ENCODE measurements at regions not wholly inside any gene's neighbourhood (a gene's known extent, or its start where the extent isn't known, plus 50 kb on each side); places are given as distances from the start of the nearest gene placed in this dataset.

- no peak for DNase-seq (ENCODE audit: insufficient read length, low spot score)
- TF ChIP-seq POU2F2 (IDR thresholded peaks at IDR 0.05; ENCODE audit: low read depth, low read length) (no peak), PAX5 (IDR thresholded peaks at IDR 0.05; ENCODE audit: insufficient read depth, low read length, severe bottlenecking) (no peak), SPI1 (IDR thresholded peaks at IDR 0.05; ENCODE audit: low read depth, low read length) (no peak), TAF1 (IDR thresholded peaks at IDR 0.05; ENCODE audit: low read depth, low read length) (no peak), POLR2AphosphoS5 (IDR thresholded peaks at IDR 0.05; ENCODE audit: low read depth, low read length) (no peak), POLR2A (IDR thresholded peaks at IDR 0.05; ENCODE audit: low read depth, low read length) (no peak)
- FAIRE-seq = no peak
These were observed 116.0 kb upstream of the NCOR2 start for GRCh38 chr12:124683152-124684124.

DNA sequence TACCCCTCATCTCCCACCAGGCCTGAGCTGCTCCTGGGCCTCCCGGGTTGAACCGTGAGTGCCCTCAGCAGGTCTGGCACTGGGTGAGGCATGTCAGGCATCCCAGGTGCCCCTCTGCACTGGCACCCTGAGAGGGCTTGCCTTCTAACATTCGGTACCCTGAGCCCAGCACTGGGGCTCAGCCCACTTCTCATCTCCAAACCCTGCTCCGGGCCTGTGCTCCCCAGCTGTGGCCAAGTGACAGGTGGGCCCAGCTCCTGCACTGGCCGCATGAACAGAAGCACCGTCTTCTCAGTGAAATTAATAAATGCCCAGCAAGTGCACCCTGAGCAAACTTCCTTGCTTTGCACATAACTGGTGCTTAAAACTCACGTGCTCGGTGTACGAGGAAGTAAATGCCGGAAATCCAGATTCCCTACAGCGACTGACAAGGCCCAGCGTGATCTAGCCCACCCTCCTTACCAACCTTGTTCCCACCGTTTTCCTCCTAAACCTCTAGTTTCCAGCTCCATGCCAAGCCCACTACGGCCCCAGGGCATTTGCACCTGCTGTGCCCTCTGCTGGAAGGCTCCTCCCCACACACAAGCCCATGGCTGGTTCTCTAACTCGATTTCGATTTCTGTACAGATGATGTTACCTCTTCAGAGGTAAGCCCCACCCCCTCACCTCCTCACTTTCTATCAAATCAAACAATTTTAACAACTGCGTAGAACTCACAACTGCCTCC, 115.2 kb upstream of the NCOR2 start:
- no peak for TF ChIP-seq PAX5 (IDR thresholded peaks at IDR 0.05; ENCODE audit: insufficient read depth, low read length, severe bottlenecking)
- TF ChIP-seq TAF1 (IDR thresholded peaks at IDR 0.05; ENCODE audit: low read depth, low read length) = no peak
- TF ChIP-seq POU2F2 (IDR thresholded peaks at IDR 0.05; ENCODE audit: low read depth, low read length) = no peak
- TF ChIP-seq POLR2AphosphoS5 (IDR thresholded peaks at IDR 0.05; ENCODE audit: low read depth, low read length) = no peak
- TF ChIP-seq POLR2A (IDR thresholded peaks at IDR 0.05; ENCODE audit: low read depth, low read length) = no peak
- TF ChIP-seq SPI1 (IDR thresholded peaks at IDR 0.05; ENCODE audit: low read depth, low read length) = no peak
- DNase-seq (ENCODE audit: insufficient read length, low spot score) (no peak), FAIRE-seq (no peak)

- FAIRE-seq = no peak
- TF ChIP-seq PAX5 (IDR thresholded peaks at IDR 0.05; ENCODE audit: insufficient read depth, low read length, severe bottlenecking) = no peak
- TF ChIP-seq SPI1 (IDR thresholded peaks at IDR 0.05; ENCODE audit: low read depth, low read length) = no peak
- no peak for TF ChIP-seq POLR2A (IDR thresholded peaks at IDR 0.05; ENCODE audit: low read depth, low read length)
- TF ChIP-seq POLR2AphosphoS5 (IDR thresholded peaks at IDR 0.05; ENCODE audit: low read depth, low read length) = no peak
- TF ChIP-seq TAF1 (IDR thresholded peaks at IDR 0.05; ENCODE audit: low read depth, low read length) = no peak
- TF ChIP-seq POU2F2 (IDR thresholded peaks at IDR 0.05; ENCODE audit: low read depth, low read length) = no peak
- no peak for DNase-seq (ENCODE audit: insufficient read length, low spot score)
These were observed 114.5 kb upstream of the NCOR2 start for GRCh38 chr12:124681779-124682391.

- FAIRE-seq (peak; percentile 72), DNase-seq (ENCODE audit: insufficient read length, low spot score) (peak; percentile 59)
These were observed 113.7 kb upstream of the NCOR2 start for GRCh38 chr12:124680863-124681778.

GRCh38 chr12:124679533-124680371, 112.3 kb upstream of the NCOR2 start:
- FAIRE-seq = no peak
- DNase-seq (ENCODE audit: insufficient read length, low spot score) = no peak
- TF ChIP-seq SPI1 (IDR thresholded peaks at IDR 0.05; ENCODE audit: low read depth, low read length) (no peak), POLR2AphosphoS5 (IDR thresholded peaks at IDR 0.05; ENCODE audit: low read depth, low read length) (no peak), POU2F2 (IDR thresholded peaks at IDR 0.05; ENCODE audit: low read depth, low read length) (no peak), PAX5 (IDR thresholded peaks at IDR 0.05; ENCODE audit: insufficient read depth, low read length, severe bottlenecking) (no peak), TAF1 (IDR thresholded peaks at IDR 0.05; ENCODE audit: low read depth, low read length) (no peak), POLR2A (IDR thresholded peaks at IDR 0.05; ENCODE audit: low read depth, low read length) (no peak)

More at GRCh38 chr12:124680863-124681778, 113.7 kb upstream of the NCOR2 start:
- TF ChIP-seq TAF1 (IDR thresholded peaks at IDR 0.05; ENCODE audit: low read depth, low read length) = no peak
- no peak for TF ChIP-seq PAX5 (IDR thresholded peaks at IDR 0.05; ENCODE audit: insufficient read depth, low read length, severe bottlenecking)
- no peak for TF ChIP-seq POU2F2 (IDR thresholded peaks at IDR 0.05; ENCODE audit: low read depth, low read length)
- no peak for TF ChIP-seq POLR2A (IDR thresholded peaks at IDR 0.05; ENCODE audit: low read depth, low read length)
- peak; percentile 90 for TF ChIP-seq SPI1 (IDR thresholded peaks at IDR 0.05; ENCODE audit: low read depth, low read length)

- no peak for TF ChIP-seq PAX5 (IDR thresholded peaks at IDR 0.05; ENCODE audit: insufficient read depth, low read length, severe bottlenecking)
- DNase-seq (ENCODE audit: insufficient read length, low spot score) (no peak), FAIRE-seq (no peak)
These were observed 111.6 kb upstream of the NCOR2 start for GRCh38 chr12:124679047-124679446.

DNA sequence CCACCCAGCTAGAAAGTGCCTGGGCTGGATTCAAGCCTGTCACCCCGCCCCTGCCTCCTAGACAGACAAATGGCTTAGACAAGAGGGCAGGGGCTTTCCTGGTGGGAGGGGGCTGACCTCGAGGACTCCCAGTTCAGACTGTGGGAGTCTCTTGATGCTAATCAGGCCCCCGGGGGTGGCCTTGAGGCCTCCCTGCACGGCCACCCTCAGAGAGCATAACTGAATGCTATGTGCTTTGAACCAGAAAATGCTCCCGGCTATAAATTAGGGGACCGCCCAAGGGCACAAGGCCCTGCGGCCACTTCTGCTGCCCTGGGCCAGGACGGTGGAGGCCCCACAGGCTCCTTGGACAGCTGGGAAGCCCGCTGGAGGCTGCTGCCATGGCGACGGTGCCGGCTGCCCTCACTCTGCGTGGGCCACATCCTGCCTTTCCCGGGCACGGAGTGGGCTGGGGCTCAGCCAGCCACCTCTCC, 111.0 kb upstream of the NCOR2 start:
- no peak for DNase-seq (ENCODE audit: insufficient read length, low spot score)
- TF ChIP-seq TAF1 (IDR thresholded peaks at IDR 0.05; ENCODE audit: low read depth, low read length) (no peak), POLR2AphosphoS5 (IDR thresholded peaks at IDR 0.05; ENCODE audit: low read depth, low read length) (no peak), SPI1 (IDR thresholded peaks at IDR 0.05; ENCODE audit: low read depth, low read length) (no peak), POLR2A (IDR thresholded peaks at IDR 0.05; ENCODE audit: low read depth, low read length) (no peak), PAX5 (IDR thresholded peaks at IDR 0.05; ENCODE audit: insufficient read depth, low read length, severe bottlenecking) (no peak), POU2F2 (IDR thresholded peaks at IDR 0.05; ENCODE audit: low read depth, low read length) (no peak)
- no peak for FAIRE-seq

All from GM12891 (cell line).